K562 (cell line): ENCODE measurements at regions not wholly inside any gene's neighbourhood (a gene's known extent, or its start where the extent isn't known, plus 50 kb on each side); places are given as distances from the start of the nearest gene placed in this dataset.

ENCODE experiments used
- CHD4 ChIP-seq: fragments of 200-600 bp; sonication (generic); IDR thresholded peaks from 3 replicates; pipeline ENCODE4 v1.6.1; 2012; ENCODE audit warnings: low read depth, mild to moderate bottlenecking, mixed read lengths, low read length, inconsistent platforms; ENCODE audit not compliant: insufficient read depth, insufficient replicate concordance, poor library complexity, severe bottlenecking
- ELF2 ChIP-seq: fragments of 250-450 bp; sonication (Bioruptor Pico); IDR thresholded peaks from 2 replicates; pipeline ENCODE4 v1.5.0; 2021; ENCODE audit warnings: mild to moderate bottlenecking
- KLF6 ChIP-seq: fragments of 250-450 bp; sonication (Bioruptor Pico); IDR thresholded peaks from 2 replicates; pipeline ENCODE4 v1.4.0; 2020; ENCODE audit warnings: mild to moderate bottlenecking, moderate library complexity, borderline replicate concordance
- POLR2AphosphoS5 ChIP-seq: IDR thresholded peaks from 2 replicates; pipeline ENCODE4 v1.6.1; 2011; ENCODE audit warnings: mild to moderate bottlenecking, low read depth, low read length, moderate library complexity; ENCODE audit not compliant: control insufficient read depth, insufficient read depth
- SMARCE1 ChIP-seq: fragments of 450-650 bp; IDR thresholded peaks from 2 replicates; pipeline ENCODE4 v1.7.1; 2016; ENCODE audit warnings: mild to moderate bottlenecking
- SP1 ChIP-seq: sonication (generic); formaldehyde crosslinking; IDR thresholded peaks from 2 replicates; pipeline ENCODE4 v1.8.1; 2022; ENCODE audit warnings: mild to moderate bottlenecking, missing genetic modification reagents
- SRSF9 ChIP-seq: fragments of 200-400 bp; formaldehyde crosslinking; IDR thresholded peaks from 2 replicates; pipeline ENCODE4 v1.6.1; 2017; ENCODE audit warnings: low read depth, low read length, borderline replicate concordance
- ZNF274 ChIP-seq: IDR thresholded peaks from 2 replicates; pipeline ENCODE4 v1.6.1; 2011; ENCODE audit warnings: low read depth, mild to moderate bottlenecking, low read length, moderate library complexity, borderline replicate concordance
- ZNF408 ChIP-seq: fragments of 250-450 bp; sonication (Bioruptor Pico); IDR thresholded peaks from 2 replicates; pipeline ENCODE4 v1.4.0; 2020; ENCODE audit warnings: low read depth, mild to moderate bottlenecking, moderate library complexity
- TF ChIP-seq, protein P1 (sequence below): fragments of 250-450 bp; sonication (Bioruptor Pico); IDR thresholded peaks from 2 replicates; pipeline ENCODE4 v1.6.1; 2021; ENCODE audit warnings: mild to moderate bottlenecking
- TF ChIP-seq, protein P2 (sequence below): fragments of 250-450 bp; sonication (Bioruptor Pico); IDR thresholded peaks from 2 replicates; pipeline ENCODE4 v1.8.0; 2022; ENCODE audit warnings: inconsistent platforms
- TF ChIP-seq, protein P3 (sequence below), 2 experiments: fragments of 450-650 bp in 1 of 2; sonication (generic) in 1 of 2; formaldehyde crosslinking in 1 of 2; IDR thresholded peaks; 2 replicates each; pipeline versions ENCODE4 v1.7.1 to v1.9.0; 2016 to 2022; ENCODE audit warnings: inconsistent platforms in 1 of 2, mild to moderate bottlenecking in 1 of 2, missing genetic modification reagents in 1 of 2

GRCh38 chr7:88689821-88690220 lies 69.7 kb upstream of the ZNF804B start (continued):
- TF ChIP-seq POLR2AphosphoS5 (peak; percentile 53; the same call in 1 of the 2 replicates), CHD4 (no peak), ZNF274 (no peak), KLF6 (CRISPR knock-in tag) (0 out of 2 replicates have a peak, but pooled peaks have one; percentile 38), SRSF9 (no peak), ELF2 (CRISPR knock-in tag) (no peak), ZNF408 (CRISPR knock-in tag) (no peak), SP1 (CRISPR knock-in tag) (no peak), SMARCE1 (peak; percentile 98)
- TF ChIP-seq, protein P1, sequence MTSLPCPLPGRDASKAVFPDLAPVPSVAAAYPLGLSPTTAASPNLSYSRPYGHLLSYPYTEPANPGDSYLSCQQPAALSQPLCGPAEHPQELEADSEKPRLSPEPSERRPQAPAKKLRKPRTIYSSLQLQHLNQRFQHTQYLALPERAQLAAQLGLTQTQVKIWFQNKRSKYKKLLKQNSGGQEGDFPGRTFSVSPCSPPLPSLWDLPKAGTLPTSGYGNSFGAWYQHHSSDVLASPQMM (CRISPR knock-in tag) = no peak
- TF ChIP-seq, protein P2, sequence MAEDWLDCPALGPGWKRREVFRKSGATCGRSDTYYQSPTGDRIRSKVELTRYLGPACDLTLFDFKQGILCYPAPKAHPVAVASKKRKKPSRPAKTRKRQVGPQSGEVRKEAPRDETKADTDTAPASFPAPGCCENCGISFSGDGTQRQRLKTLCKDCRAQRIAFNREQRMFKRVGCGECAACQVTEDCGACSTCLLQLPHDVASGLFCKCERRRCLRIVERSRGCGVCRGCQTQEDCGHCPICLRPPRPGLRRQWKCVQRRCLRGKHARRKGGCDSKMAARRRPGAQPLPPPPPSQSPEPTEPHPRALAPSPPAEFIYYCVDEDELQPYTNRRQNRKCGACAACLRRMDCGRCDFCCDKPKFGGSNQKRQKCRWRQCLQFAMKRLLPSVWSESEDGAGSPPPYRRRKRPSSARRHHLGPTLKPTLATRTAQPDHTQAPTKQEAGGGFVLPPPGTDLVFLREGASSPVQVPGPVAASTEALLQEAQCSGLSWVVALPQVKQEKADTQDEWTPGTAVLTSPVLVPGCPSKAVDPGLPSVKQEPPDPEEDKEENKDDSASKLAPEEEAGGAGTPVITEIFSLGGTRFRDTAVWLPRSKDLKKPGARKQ (CRISPR knock-in tag) = no peak
- TF ChIP-seq, protein P3, sequence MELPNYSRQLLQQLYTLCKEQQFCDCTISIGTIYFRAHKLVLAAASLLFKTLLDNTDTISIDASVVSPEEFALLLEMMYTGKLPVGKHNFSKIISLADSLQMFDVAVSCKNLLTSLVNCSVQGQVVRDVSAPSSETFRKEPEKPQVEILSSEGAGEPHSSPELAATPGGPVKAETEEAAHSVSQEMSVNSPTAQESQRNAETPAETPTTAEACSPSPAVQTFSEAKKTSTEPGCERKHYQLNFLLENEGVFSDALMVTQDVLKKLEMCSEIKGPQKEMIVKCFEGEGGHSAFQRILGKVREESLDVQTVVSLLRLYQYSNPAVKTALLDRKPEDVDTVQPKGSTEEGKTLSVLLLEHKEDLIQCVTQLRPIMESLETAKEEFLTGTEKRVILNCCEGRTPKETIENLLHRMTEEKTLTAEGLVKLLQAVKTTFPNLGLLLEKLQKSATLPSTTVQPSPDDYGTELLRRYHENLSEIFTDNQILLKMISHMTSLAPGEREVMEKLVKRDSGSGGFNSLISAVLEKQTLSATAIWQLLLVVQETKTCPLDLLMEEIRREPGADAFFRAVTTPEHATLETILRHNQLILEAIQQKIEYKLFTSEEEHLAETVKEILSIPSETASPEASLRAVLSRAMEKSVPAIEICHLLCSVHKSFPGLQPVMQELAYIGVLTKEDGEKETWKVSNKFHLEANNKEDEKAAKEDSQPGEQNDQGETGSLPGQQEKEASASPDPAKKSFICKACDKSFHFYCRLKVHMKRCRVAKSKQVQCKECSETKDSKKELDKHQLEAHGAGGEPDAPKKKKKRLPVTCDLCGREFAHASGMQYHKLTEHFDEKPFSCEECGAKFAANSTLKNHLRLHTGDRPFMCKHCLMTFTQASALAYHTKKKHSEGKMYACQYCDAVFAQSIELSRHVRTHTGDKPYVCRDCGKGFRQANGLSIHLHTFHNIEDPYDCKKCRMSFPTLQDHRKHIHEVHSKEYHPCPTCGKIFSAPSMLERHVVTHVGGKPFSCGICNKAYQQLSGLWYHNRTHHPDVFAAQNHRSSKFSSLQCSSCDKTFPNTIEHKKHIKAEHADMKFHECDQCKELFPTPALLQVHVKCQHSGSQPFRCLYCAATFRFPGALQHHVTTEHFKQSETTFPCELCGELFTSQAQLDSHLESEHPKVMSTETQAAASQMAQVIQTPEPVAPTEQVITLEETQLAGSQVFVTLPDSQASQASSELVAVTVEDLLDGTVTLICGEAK (IDR thresholded peaks at IDR 0.05) = no peak
- TF ChIP-seq, protein P3 (CRISPR knock-in tag; IDR thresholded peaks at IDR 0.05) = no peak
